Neuronal stem cell (in vitro differentiated cells): ENCODE measurements at regions not wholly inside any gene's neighbourhood (a gene's known extent, or its start where the extent isn't known, plus 50 kb on each side); places are given as distances from the start of the nearest gene placed in this dataset.

Source experiments
- DNase-seq: peaks from one replicate; pipeline ENCODE4 v3.0.0-alpha.2; 2013; ENCODE audit warnings: low spot score
- H2AFZ ChIP-seq: one replicate; pipeline ENCODE4 v1.6.1; 2013; ENCODE audit warnings: mild to moderate bottlenecking, low read length, inconsistent platforms
- H2AK5ac ChIP-seq: 2 replicates; pipeline ENCODE4 v1.6.1; 2013; ENCODE audit warnings: low read depth, mild to moderate bottlenecking, inconsistent platforms, low read length, moderate library complexity, mixed read lengths
- H2BK120ac ChIP-seq: 2 replicates; pipeline ENCODE4 v1.6.1; 2013; ENCODE audit warnings: low read depth, mild to moderate bottlenecking, inconsistent platforms, low read length, moderate library complexity, mixed read lengths
- H2BK12ac ChIP-seq: one replicate; pipeline ENCODE4 v1.6.1; 2013; ENCODE audit warnings: low read length, inconsistent platforms
- H2BK15ac ChIP-seq: 2 replicates; pipeline ENCODE4 v1.6.1; 2013; ENCODE audit warnings: mild to moderate bottlenecking, low read length, inconsistent platforms, mixed read lengths
- H2BK5ac ChIP-seq: one replicate; pipeline ENCODE4 v1.6.1; 2013; ENCODE audit warnings: inconsistent platforms, mild to moderate bottlenecking, low read length, moderate library complexity
- H3K14ac ChIP-seq: one replicate; pipeline ENCODE4 v1.6.1; 2013; ENCODE audit warnings: low read length, inconsistent platforms
- H3K18ac ChIP-seq: 2 replicates; pipeline ENCODE4 v1.6.1; 2013; ENCODE audit warnings: low read length, inconsistent platforms
- H3K23ac ChIP-seq: 2 replicates; pipeline ENCODE4 v1.6.1; 2013; ENCODE audit warnings: low read depth, mild to moderate bottlenecking, mixed read lengths, low read length, inconsistent platforms; ENCODE audit not compliant: poor library complexity
- H3K27ac ChIP-seq: replicated peaks from 3 replicates; pipeline ENCODE4 v1.5.1; 2013; ENCODE audit warnings: low read length, inconsistent platforms
- H3K27me3 ChIP-seq, 3 experiments: 2 replicates each; pipeline ENCODE4 v1.6.1; 2013; ENCODE audit warnings: low read length in 3 of 3, mild to moderate bottlenecking in 2 of 3, inconsistent platforms in 1 of 3, low read depth in 1 of 3, mixed read lengths in 1 of 3, moderate library complexity in 1 of 3; ENCODE audit not compliant: control insufficient read depth in 3 of 3, insufficient read depth in 3 of 3
- H3K36me3 ChIP-seq, 2 donors: replicated peaks in 1 of 2; 2 replicates each; pipeline ENCODE4 v1.6.1; 2013; ENCODE audit warnings: low read length in 2 of 2; ENCODE audit not compliant: control insufficient read depth in 2 of 2, insufficient read depth in 2 of 2
- H3K4ac ChIP-seq: 2 replicates; pipeline ENCODE4 v1.6.1; 2013; ENCODE audit warnings: inconsistent platforms, mild to moderate bottlenecking, low read length, moderate library complexity
- H3K4me1 ChIP-seq, 2 donors: 1 replicate in 1 of 2; 2 replicates in 1 of 2; pipeline ENCODE4 v1.6.1; 2013; ENCODE audit warnings: low read length in 2 of 2, low read depth in 1 of 2; ENCODE audit not compliant: control insufficient read depth in 2 of 2, insufficient read depth in 1 of 2
- H3K4me2 ChIP-seq: one replicate; pipeline ENCODE4 v1.6.1; 2013; ENCODE audit warnings: mild to moderate bottlenecking, low read length, inconsistent platforms; ENCODE audit not compliant: insufficient read depth, poor library complexity, severe bottlenecking
- H3K4me3 ChIP-seq, 2 donors: 2 replicates each; pipeline ENCODE4 v1.5.1; 2013; ENCODE audit warnings: low read length in 2 of 2, mild to moderate bottlenecking in 2 of 2, inconsistent platforms in 1 of 2, moderate library complexity in 1 of 2
- H3K79me1 ChIP-seq: one replicate; pipeline ENCODE4 v1.6.1; 2013; ENCODE audit warnings: low read depth, mild to moderate bottlenecking, inconsistent platforms, low read length, moderate library complexity
- H3K9ac ChIP-seq: one replicate; pipeline ENCODE4 v1.6.1; 2013; ENCODE audit warnings: mild to moderate bottlenecking, low read depth, low read length, inconsistent platforms; ENCODE audit not compliant: poor library complexity
- H3K9me3 ChIP-seq, 2 donors: replicated peaks in 1 of 2; 2 replicates each; pipeline versions ENCODE3 to v1.6.1; 2013; ENCODE audit warnings: low read length in 2 of 2, mild to moderate bottlenecking in 2 of 2, inconsistent platforms in 1 of 2, low read depth in 1 of 2, mixed read lengths in 1 of 2, moderate library complexity in 1 of 2; ENCODE audit not compliant: control insufficient read depth in 2 of 2, insufficient read depth in 1 of 2
- H4K8ac ChIP-seq: one replicate; pipeline ENCODE4 v1.6.1; 2013; ENCODE audit warnings: low read depth, mild to moderate bottlenecking, inconsistent platforms, low read length, moderate library complexity
- H4K91ac ChIP-seq: one replicate; pipeline ENCODE4 v1.6.1; 2013; ENCODE audit warnings: low read length, low read depth, mild to moderate bottlenecking, inconsistent platforms; ENCODE audit not compliant: poor library complexity
- WGBS, 2 donors: extraction: QIAGEN DNeasy Blood & Tissue Kit; methylation state at CpG; one replicate each; pipeline ENCODE4 v1.1.7; 2013; ENCODE audit warnings: missing lambda C conversion rate in 2 of 2, mixed read lengths in 1 of 2; ENCODE audit not compliant: insufficient read length in 2 of 2, insufficient replicate concordance in 1 of 2; ENCODE audit errors: extremely low coverage in 2 of 2; 5-methylcytosine and 5-hydroxymethylcytosine counted together

DNA sequence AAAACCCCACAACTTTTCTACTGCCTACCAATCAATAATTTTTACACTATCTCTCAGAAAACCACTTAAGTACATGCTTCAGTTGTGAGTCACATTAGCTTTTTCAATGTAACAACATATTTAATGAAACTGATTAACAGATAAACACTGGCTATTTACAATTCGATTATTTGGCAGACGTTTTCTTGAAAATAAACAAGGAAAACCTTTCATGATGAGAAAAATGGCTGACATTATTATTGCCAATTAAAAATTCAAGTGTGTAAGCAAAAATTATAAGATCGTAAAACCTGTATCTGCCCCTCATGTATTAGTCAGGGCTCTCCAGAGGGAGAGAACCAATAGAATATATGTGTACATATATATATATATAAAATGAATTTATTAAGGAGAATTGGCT, 1555.5 kb upstream of the IGFBP7 start:
- Histone ChIP-seq H3K79me1 (no peaks in the 10 kb centered on the region), H4K8ac (no peak overlapping the region), H4K91ac (no peak overlapping the region), H3K4ac (no peak overlapping the region), H3K36me3 (no peaks in the 10 kb centered on the region), H2AFZ (no peak overlapping the region), H3K14ac (no peak overlapping the region), H3K4me3 (no peak overlapping the region), H2BK12ac (no peak overlapping the region), H2BK15ac (no peak overlapping the region), H2BK5ac (no peak overlapping the region), H3K27me3 (no peaks in the 10 kb centered on the region), H3K9me3 (no peaks in the 10 kb centered on the region), H3K9ac (no peak overlapping the region), H3K23ac (no peak overlapping the region), H3K4me2 (no peak overlapping the region), H3K27ac (no peak overlapping the region), H2AK5ac (no peak overlapping the region), H3K4me1 (no peaks in the 10 kb centered on the region), H3K18ac (no peak overlapping the region), H2BK120ac (no peak overlapping the region)
- WGBS, 2 donors: no CpG with 5 or more reads among the region's 3 CpGs
- DNase-seq: no peak

DNA sequence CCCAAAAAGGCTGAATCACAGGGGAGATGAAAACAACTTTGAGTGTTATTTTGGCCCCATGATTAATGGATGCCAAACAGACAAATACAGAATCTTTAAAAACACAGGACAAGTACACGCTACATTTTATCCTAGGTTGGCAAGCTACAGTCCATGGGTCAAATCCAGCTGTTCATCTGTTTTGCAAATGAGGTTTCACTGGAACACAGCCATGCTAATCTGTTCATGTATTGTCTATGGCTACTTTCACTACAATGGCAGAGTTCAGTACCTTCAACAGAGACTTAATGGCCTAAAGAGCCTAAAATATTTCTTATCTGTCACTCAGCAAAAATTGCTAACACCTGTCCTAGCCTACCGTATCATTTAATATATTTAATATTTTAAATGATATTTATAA, 1548.5 kb upstream of the IGFBP7 start:
- Histone ChIP-seq H3K4ac (no peak overlapping the region), H3K9me3 (no peaks in the 10 kb centered on the region), H3K18ac (no peak overlapping the region), H3K4me3 (no peak overlapping the region), H3K36me3 (no peaks in the 10 kb centered on the region), H2BK12ac (no peak overlapping the region), H3K9ac (no peak overlapping the region), H2BK15ac (no peak overlapping the region), H3K23ac (no peak overlapping the region), H3K4me2 (no peak overlapping the region), H4K91ac (no peak overlapping the region), H3K27ac (no peak overlapping the region), H2AK5ac (no peak overlapping the region), H3K27me3 (no peaks in the 10 kb centered on the region), H2BK5ac (no peak overlapping the region), H2AFZ (no peak overlapping the region), H2BK120ac (no peak overlapping the region), H4K8ac (no peak overlapping the region), H3K14ac (no peak overlapping the region), H3K79me1 (no peaks in the 10 kb centered on the region), H3K4me1 (no peaks in the 10 kb centered on the region)
- WGBS, 2 donors: no CpG with 5 or more reads among the region's 2 CpGs
- DNase-seq: no peak

DNA sequence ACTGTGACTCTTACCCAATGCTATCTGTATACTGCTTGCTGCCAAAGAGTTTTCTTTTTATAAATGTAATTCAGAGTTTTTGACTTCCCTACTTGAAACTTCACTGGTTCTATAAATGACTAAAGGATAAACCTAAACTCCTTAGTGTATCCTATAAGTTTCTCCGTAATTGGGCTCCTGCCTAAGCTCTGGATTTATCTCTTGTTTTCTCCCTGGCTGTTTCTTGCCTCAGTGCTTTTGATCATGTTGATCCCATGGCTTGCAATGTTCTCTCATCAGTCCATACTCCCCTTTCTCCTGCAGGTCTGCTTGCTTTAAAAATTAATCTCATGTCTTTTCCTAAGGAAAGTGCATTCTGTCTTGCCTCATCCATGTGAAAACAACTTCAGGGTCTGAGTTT, 1543.1 kb upstream of the IGFBP7 start:
- Histone ChIP-seq H2AFZ (no peak overlapping the region), H2BK15ac (no peak overlapping the region), H2BK5ac (no peak overlapping the region), H2BK120ac (no peak overlapping the region), H3K14ac (no peak overlapping the region), H2BK12ac (no peak overlapping the region), H3K4ac (no peak overlapping the region), H2AK5ac (no peak overlapping the region), H3K18ac (no peak overlapping the region), H3K36me3 (no peaks in the 10 kb centered on the region), H3K27ac (no peak overlapping the region), H3K27me3 (no peaks in the 10 kb centered on the region), H4K91ac (no peak overlapping the region), H3K9me3 (no peaks in the 10 kb centered on the region), H3K4me1 (no peaks in the 10 kb centered on the region), H3K4me3 (no peak overlapping the region), H4K8ac (no peak overlapping the region), H3K9ac (no peak overlapping the region), H3K23ac (no peak overlapping the region), H3K79me1 (no peaks in the 10 kb centered on the region), H3K4me2 (no peak overlapping the region)
- WGBS, 2 donors: no CpG with 5 or more reads among the region's 1 CpG
- no peak for DNase-seq

DNA sequence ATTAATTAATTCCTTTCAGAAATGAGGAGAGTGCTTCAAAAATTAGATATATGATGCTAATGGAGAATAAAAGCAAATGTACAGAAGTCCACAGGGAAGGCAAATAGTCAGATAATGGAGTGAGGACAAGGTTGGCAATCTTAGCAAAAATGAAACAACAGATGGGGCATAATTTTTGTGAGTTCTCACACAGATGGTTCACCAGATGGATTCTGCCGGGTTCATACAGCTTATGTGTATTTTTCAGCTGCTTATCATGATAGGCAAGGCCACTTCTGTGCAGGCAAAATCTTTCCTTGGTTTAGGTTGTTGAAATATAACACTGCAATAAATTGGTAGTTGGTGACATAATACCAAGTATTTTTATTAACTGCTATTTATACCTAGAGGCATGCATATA, 1539.0 kb upstream of the IGFBP7 start:
- no peak overlapping the region for H3K27ac ChIP-seq
- H3K18ac ChIP-seq: no peak overlapping the region
- H4K91ac ChIP-seq: no peak overlapping the region
- no peak overlapping the region for H2BK15ac ChIP-seq
- H2BK12ac ChIP-seq: no peak overlapping the region
- no peaks in the 10 kb centered on the region for H3K36me3 ChIP-seq
- WGBS, 2 donors: no CpG with 5 or more reads among the region's 1 CpG
- H2AK5ac ChIP-seq: no peak overlapping the region
- no peak overlapping the region for H3K14ac ChIP-seq
- no peak overlapping the region for H2BK120ac ChIP-seq
- DNase-seq: no peak
- no peak overlapping the region for H3K23ac ChIP-seq
- no peak overlapping the region for H2BK5ac ChIP-seq
- no peaks in the 10 kb centered on the region for H3K27me3 ChIP-seq
- no peaks in the 10 kb centered on the region for H3K9me3 ChIP-seq
- H3K4me1 ChIP-seq: no peaks in the 10 kb centered on the region
- H4K8ac ChIP-seq: no peak overlapping the region
- H2AFZ ChIP-seq: no peak overlapping the region
- no peak overlapping the region for H3K4me3 ChIP-seq
- no peak overlapping the region for H3K9ac ChIP-seq
- H3K4ac ChIP-seq: no peak overlapping the region
- no peaks in the 10 kb centered on the region for H3K79me1 ChIP-seq
- no peak overlapping the region for H3K4me2 ChIP-seq
